HG02623 (cell line): ENCODE measurements at regions not wholly inside any gene's neighbourhood (a gene's known extent, or its start where the extent isn't known, plus 50 kb on each side); places are given as distances from the start of the nearest gene placed in this dataset.
"Not testable (repeated sequence)": the region's sequence is repeated elsewhere in the genome, so short reads cannot be mapped to it uniquely, and the experiment has no call there.

ENCODE experiments used
- ATAC-seq: cut with Tn5 transposase; IDR thresholded peaks from one replicate; pipeline ENCODE4 v1.9.1; 2021; ENCODE audit warnings: moderate library complexity; ENCODE audit not compliant: unreplicated experiment

- no peak for ATAC-seq
Observed at GRCh38 chr1:166390366-166391033, 223.7 kb upstream of the FAM78B start.

DNA sequence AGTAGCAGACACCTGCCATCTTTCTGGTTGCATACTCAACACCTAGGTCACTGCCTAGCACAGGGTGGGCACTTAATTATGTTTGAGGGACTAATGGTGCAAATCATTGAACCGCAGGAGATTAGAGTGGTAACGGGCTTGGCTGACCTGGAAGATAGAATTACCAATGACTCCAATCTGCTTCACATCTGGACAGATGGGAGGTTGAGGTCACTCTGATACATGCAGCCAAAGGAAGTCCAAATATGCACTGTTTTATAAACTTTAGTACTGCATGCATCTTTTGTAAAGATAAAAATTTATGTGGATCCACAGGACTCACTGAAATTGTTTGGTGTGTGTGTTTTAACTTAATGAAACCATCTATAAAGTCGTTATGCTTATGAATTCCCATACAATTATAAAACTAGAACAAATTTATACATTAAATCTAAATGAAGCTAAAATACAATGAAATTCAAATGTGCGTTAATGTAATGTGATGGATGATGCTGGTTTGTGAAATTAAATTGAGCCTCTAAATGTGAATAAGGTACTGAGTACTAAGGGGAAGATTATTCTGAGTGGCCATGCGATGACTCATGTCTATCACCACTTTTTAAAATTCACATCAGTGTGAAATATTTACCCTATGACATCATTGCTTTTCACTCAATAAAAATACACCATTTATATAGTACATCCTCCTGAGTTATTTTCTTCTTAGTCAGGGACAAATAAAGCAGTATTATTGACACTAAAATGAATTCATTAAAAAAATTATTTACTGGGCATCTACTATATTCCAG is 224.7 kb upstream of the FAM78B start:
- no peak for ATAC-seq

GRCh38 chr1:166395729-166396128 is 228.9 kb upstream of the FAM78B start:
- no peak for ATAC-seq

GRCh38 chr1:166409253-166410082 is 242.7 kb upstream of the FAM78B start:
- not testable (repeated sequence) for ATAC-seq

DNA sequence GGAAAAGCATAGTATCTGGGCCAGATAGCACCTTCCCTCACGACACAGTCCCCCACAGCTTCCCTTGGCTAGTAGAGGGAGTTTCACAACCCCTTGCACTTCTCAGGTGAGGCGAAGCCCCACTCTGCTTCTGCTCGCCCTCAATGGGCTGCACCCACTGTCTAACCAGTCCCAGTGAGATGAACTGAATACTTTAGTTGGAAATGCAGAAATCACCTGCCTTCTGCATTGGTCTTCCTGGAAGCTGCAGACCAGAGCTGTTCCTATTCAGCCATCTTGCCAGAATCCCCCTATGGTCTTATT is 243.2 kb upstream of the FAM78B start:
- ATAC-seq = no peak

DNA sequence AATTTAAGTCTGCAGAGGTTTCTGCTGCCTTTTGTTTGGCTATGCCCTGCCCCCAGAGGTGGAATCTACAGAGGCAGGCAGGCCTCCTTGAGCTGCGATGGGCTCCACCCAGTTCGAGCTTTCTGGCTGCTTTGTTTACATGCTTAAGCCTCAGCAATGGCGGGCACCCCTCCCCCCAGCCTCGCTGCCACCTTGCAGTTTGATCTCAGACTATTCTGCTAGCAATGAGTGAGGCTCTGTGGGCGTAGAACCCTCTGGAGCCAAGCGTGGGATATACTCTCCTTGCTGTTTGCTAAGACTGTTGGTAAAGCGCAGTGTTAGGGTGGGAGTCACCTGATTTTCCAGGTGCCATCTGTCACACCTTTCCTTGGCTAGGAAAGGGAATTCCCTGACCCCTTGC is 250.0 kb upstream of the FAM78B start:
- ATAC-seq = not testable (repeated sequence)

DNA sequence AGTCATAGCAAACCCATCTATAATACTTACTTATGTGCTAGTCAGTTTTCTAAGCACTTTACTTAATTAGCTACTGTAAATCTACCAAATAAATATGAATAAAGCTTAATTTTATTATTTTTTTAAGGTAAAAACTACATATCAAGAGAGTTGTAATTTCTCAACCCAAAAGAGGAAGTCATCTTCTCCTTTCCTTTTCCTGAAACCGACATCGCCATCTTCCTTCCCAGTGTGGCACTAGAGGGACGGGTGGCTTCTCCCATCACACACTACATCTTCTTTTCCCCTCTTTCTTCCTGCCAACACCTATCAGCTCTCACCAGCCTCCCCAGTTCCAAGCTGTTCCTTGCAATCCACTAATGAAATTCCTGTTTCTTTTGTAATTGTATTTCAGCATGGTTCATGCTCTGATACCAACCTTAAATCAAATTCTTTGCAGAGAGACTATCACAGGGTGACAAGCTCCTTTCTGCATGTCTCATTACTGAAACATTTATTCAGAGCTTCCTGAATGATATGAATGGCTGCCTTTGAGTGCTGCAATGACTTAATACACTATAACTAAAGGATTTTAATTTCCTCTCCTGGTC is 251.6 kb upstream of the FAM78B start:
- no peak for ATAC-seq

- not testable (repeated sequence) for ATAC-seq
Observed at GRCh38 chr1:166422586-166422985, 255.8 kb upstream of the FAM78B start.

- no peak for ATAC-seq
Observed at GRCh38 chr1:166432655-166433054, 265.9 kb upstream of the FAM78B start.

DNA sequence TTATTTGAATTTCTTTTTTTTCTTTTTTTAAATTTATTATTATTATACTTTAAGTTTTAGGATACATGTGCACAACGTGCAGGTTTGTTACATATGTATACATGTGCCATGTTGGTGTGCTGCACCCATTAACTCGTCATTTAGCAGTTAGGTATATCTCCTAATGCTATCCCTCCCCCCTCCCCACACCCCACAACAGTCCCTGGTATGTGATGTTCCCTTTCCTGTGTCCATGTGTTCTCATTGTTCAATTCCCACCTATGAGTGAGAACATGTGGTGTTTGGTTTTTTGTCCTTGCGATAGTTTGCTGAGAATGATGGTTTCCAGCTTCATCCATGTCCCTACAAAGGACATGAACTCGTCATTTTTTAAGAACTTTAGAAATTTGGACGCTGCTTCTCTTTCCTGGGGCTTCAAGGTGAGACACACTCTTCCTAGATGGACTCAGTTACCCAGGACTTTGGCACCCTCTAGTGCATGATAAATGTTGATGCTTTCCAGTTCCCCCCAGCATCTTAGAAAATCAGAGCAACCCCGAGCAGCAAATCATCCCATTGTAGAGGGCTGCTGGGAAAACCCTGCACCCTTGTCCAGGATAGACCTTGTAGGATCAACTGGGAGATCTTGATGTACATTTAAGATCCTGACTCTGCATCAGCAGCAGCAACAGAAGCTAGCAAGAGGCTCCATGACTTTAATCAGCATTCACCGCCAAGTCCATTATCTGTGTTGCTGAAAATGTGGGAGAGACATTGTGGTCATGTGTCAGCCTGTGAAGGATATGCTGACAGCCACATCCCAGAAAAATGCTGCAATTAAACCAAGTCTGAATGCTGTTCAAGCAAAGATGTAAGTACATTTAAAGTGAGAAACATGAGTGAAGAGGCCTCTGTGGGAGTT is 266.9 kb upstream of the FAM78B start:
- not testable (repeated sequence) for ATAC-seq

- ATAC-seq = no peak
Observed at GRCh38 chr1:166457700-166458099, 290.9 kb upstream of the FAM78B start.

GRCh38 chr1:166464333-166464732 is 297.5 kb upstream of the FAM78B start:
- ATAC-seq = no peak

DNA sequence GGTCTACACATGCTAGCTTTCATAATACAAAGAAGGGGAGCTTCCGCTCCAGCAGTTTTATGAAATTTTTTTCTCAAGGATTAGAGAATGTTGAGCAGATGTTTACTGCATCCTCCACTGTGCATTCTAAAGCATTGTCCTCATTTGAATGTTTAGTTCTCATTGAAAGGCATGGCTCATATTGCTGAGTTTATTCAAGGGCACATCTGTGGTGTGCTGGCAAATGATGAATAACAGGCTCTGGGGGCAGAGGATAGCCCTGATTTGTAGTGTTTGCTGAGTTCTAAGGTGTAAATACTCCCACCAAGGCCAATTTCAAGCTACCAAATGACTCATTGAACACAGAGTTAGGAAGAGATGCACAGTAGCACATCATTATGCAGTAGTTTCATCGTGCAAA is 303.2 kb upstream of the FAM78B start:
- ATAC-seq = no peak

- no peak for ATAC-seq
Observed at GRCh38 chr1:166470441-166470840, 303.6 kb upstream of the FAM78B start.

DNA sequence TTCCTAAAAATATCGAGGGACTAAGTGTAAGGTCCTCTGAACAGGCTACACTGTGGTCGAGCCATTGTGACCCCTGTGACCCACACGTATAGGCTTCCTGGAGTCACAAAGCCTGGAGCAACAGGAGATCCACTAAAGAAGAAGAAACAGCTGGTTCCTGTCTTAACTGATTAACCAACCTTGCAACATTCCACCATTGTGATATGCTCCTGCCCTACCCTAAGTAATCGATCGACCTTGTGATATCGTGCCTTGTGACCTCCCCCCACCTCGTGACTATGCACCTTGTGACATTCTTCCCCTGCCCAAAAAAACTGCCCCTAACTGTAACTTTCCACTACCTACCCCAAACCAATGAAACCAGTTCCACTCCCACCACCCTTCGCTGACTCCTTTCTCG is 304.6 kb upstream of the FAM78B start:
- ATAC-seq = no peak

GRCh38 chr1:166479052-166479631 is 312.3 kb upstream of the FAM78B start:
- no peak for ATAC-seq

- ATAC-seq = no peak
Observed at GRCh38 chr1:166484471-166484870, 317.7 kb upstream of the FAM78B start.

- ATAC-seq = no peak
Observed at GRCh38 chr1:166484871-166485270, 318.1 kb upstream of the FAM78B start.

GRCh38 chr1:166485620-166486019 is 318.8 kb upstream of the FAM78B start:
- no peak for ATAC-seq

DNA sequence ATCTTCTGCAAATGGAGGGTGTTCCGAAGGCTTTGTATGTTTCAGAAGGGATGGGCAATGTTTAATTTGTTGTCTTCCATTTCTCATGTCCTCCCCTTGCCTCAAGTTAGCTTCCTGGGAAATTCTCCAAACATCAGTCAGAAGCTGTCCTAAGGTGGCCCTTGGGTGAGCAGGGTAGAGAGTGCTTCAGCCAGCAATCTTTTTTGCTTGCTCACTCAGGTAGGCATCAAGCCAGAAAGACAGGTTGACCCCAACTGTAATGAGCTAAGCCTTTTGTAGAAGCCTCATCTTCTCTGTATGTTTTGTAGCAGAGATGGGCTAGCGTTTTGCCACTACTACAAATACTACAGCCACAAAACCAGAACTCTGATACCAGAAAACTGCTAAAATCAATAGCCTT is 321.5 kb upstream of the FAM78B start:
- no peak for ATAC-seq
